ENCODE measurements at regions not wholly inside any gene's neighbourhood (a gene's known extent, or its start where the extent isn't known, plus 50 kb on each side); places are given as distances from the start of the nearest gene placed in this dataset.

GRCh38 chr3:124574012-124574411 lies 156.2 kb upstream of the UMPS start:
- H3K4me1 ChIP-seq (ENCODE audit: control insufficient read depth, extremely low read depth, insufficient read depth, low read length), result no peaks in the 10 kb centered on the region
- POLR2A ChIA-PET, result no interaction called here
- no peaks in the 10 kb centered on the region for H3K9me1 ChIP-seq (replicated peaks; ENCODE audit: control insufficient read depth, extremely low read depth, insufficient read depth, low read length)
- no peaks in the 10 kb centered on the region for H3K36me3 ChIP-seq (ENCODE audit: control insufficient read depth in 2 of 2, extremely low read depth in 1 of 2, insufficient read depth in 2 of 2, low read length in 2 of 2)
- no peak overlapping the region for H3K4me3 ChIP-seq (replicated peaks in 1 of 3; ENCODE audit: insufficient read depth in 1 of 3, low read depth in 1 of 3, low read length in 3 of 3)
- H4K20me1 ChIP-seq (replicated peaks; ENCODE audit: control insufficient read depth, extremely low read depth, insufficient read depth, low read length), result no peaks in the 10 kb centered on the region
- CTCF ChIA-PET, result interaction anchor here (0.8 to 3.0 kb wide), 4 partner anchors 10 to 115 kb away, joined by 4 to 14 read pairs (median 6); no protein-coding TSS in a partner anchor
- intact Hi-C loops (cut with micrococcal nuclease) (no loop called here), dilution Hi-C loops (cut with MboI; ENCODE audit: extremely low pct_ligation_motif_present, low sequenced_read_pairs) (no loop called here)
- H2AFZ ChIP-seq (ENCODE audit: low read depth, low read length), result no peak overlapping the region
- no TSS peak for BruUV-seq (replicated peaks)
- TF ChIP-seq CTCF (IDR thresholded peaks at IDR 0.05; ENCODE audit: extremely low read depth in 1 of 2, insufficient read depth in 1 of 2, low read depth in 1 of 2, low read length in 2 of 2) (no peak), POLR2AphosphoS5 (IDR thresholded peaks at IDR 0.05; ENCODE audit: insufficient read depth, low read depth, low read length) (no peak), MAX (IDR thresholded peaks at IDR 0.05; ENCODE audit: insufficient read depth, insufficient read length) (no peak)
- FAIRE-seq (no peak), DNase-seq (ENCODE audit: low read depth, low spot score) (no peak)
- no peaks in the 10 kb centered on the region for H3K79me2 ChIP-seq (ENCODE audit: control insufficient read depth, insufficient read depth, low read length)
- H3K9ac ChIP-seq (replicated peaks; ENCODE audit: extremely low read depth, insufficient read depth, low read length), result no peak overlapping the region
- H3K27me3 ChIP-seq (ENCODE audit: control insufficient read depth in 2 of 2, insufficient read depth in 2 of 2, low read length in 2 of 2), result no peaks in the 10 kb centered on the region
- no peak overlapping the region for H3K27ac ChIP-seq (ENCODE audit: insufficient read depth, low read depth, low read length)
- H3K4me2 ChIP-seq (ENCODE audit: insufficient read depth, low read length), result no peak overlapping the region
- no peaks in the 10 kb centered on the region for H3K9me3 ChIP-seq (replicated peaks; ENCODE audit: control insufficient read depth, insufficient read depth, low read length)

GRCh38 chr3:124576565-124577493 lies 153.4 kb upstream of the UMPS start:
- Histone ChIP-seq H3K9me1 (replicated peaks; ENCODE audit: control insufficient read depth, extremely low read depth, insufficient read depth, low read length) (no peaks in the 10 kb centered on the region), H4K20me1 (replicated peaks; ENCODE audit: control insufficient read depth, extremely low read depth, insufficient read depth, low read length) (no peaks in the 10 kb centered on the region), H3K9me3 (replicated peaks; ENCODE audit: control insufficient read depth, insufficient read depth, low read length) (no peaks in the 10 kb centered on the region), H3K27ac (ENCODE audit: insufficient read depth, low read depth, low read length) (no peak overlapping the region), H3K27me3 (ENCODE audit: control insufficient read depth in 2 of 2, insufficient read depth in 2 of 2, low read length in 2 of 2) (no peaks in the 10 kb centered on the region), H3K79me2 (ENCODE audit: control insufficient read depth, insufficient read depth, low read length) (no peaks in the 10 kb centered on the region), H3K4me1 (ENCODE audit: control insufficient read depth, extremely low read depth, insufficient read depth, low read length) (no peaks in the 10 kb centered on the region), H3K4me2 (ENCODE audit: insufficient read depth, low read length) (no peak overlapping the region), H2AFZ (ENCODE audit: low read depth, low read length) (no peak overlapping the region), H3K4me3 (replicated peaks in 1 of 3; ENCODE audit: insufficient read depth in 1 of 3, low read depth in 1 of 3, low read length in 3 of 3) (no peak overlapping the region), H3K36me3 (ENCODE audit: control insufficient read depth in 2 of 2, extremely low read depth in 1 of 2, insufficient read depth in 2 of 2, low read length in 2 of 2) (no peaks in the 10 kb centered on the region), H3K9ac (replicated peaks; ENCODE audit: extremely low read depth, insufficient read depth, low read length) (no peak overlapping the region)
- FAIRE-seq, result no peak
- intact Hi-C loops (cut with micrococcal nuclease), result no loop called here
- no peak for DNase-seq (ENCODE audit: low read depth, low spot score)
- dilution Hi-C loops (cut with MboI; ENCODE audit: extremely low pct_ligation_motif_present, low sequenced_read_pairs), result no loop called here
- BruUV-seq (replicated peaks), result no TSS peak
- TF ChIP-seq JUN (IDR thresholded peaks at IDR 0.05; ENCODE audit: borderline replicate concordance, insufficient read depth, insufficient read length, low read depth), result no peak
- no peak for TF ChIP-seq CTCF (IDR thresholded peaks at IDR 0.05; ENCODE audit: extremely low read depth in 1 of 2, insufficient read depth in 1 of 2, low read depth in 1 of 2, low read length in 2 of 2)
- TF ChIP-seq POLR2A (IDR thresholded peaks at IDR 0.05; ENCODE audit: low read depth, low read length), result no peak
- no peak for TF ChIP-seq MAX (IDR thresholded peaks at IDR 0.05; ENCODE audit: insufficient read depth, insufficient read length)
- POLR2A ChIA-PET, result no interaction called here
- CTCF ChIA-PET, result interaction anchor here (1.6 kb wide), 1 partner anchor 12 kb away, joined by 13 read pairs; no protein-coding TSS in a partner anchor
